GM21529 (cell line): ENCODE measurements at regions not wholly inside any gene's neighbourhood (a gene's known extent, or its start where the extent isn't known, plus 50 kb on each side); places are given as distances from the start of the nearest gene placed in this dataset.
"Not testable (repeated sequence)": the region's sequence is repeated elsewhere in the genome, so short reads cannot be mapped to it uniquely, and the experiment has no call there.

Experiments
- ATAC-seq: cut with Tn5 transposase; IDR thresholded peaks from one replicate; pipeline ENCODE4 v1.9.1; 2021; ENCODE audit not compliant: unreplicated experiment

DNA sequence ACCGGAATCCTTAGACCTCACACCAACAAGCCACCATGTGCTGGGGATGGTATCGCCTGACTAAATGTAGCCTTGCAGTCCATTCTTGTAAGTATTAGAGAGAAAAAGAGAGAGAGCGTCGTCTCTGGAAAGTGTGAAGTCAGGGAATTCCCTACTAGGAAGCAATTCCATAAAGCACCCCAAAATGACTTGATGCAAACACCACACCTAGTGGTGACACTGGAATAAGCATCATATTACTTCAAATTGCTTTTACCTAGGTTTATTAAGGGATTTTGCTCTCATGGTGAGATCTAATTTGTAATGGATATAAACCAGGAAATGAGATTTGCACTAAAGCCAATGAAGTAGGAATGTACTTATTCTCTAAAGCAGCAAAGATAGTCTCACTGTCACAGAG lies 111.4 kb upstream of the METTL9 start:
- ATAC-seq = not testable (repeated sequence)

DNA sequence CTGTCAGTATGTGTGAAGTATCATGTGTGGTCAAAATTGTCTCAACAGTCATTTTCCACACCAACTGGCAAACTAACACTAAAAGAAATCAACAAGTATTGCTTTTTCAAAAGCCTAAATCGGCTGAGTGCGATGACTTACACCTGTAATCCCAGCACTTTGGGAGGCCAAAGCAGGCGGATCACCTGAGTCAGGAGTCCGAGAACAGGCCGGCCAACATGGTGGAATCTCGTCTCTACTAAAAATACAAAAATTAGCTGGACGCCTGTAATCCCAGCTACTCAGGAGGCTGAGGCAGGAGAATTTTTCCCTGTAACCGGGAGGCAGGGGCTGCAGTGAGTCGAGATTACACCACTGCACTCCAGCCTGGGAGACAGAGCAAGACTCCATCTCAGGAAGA lies 100.3 kb upstream of the METTL9 start:
- ATAC-seq = not testable (repeated sequence)

DNA sequence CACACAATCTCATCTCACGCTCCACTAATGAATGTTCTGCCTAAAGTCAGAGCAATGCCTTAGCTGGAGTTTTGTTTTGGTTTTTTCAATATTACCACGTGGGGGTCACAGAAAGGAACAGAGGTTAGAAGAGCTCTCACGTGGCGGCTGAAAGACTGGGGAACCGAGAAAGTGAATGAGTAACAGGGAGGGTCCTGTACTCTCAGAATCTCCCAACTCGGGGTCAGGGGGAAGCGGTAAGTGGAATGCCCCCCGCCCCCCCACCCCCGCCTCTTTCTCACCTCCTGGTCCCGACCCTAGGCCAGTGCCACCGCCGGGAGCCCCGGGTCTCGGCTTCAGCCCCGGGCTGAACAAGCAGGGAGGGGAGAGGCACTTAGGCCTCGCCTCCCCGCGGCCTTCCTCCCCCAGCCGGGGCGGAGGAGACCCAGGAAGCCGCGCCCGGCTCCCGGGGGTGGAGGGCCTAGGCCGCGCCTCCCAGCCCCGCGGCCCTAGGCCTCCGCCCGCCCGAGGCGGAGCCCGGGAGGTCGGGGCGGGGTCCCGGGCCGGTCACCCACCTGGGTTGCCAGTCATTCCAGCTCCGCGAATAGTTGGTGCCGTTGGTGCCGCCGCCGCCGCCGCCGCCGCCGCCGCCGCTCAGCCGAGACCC lies 98.0 kb upstream of the METTL9 start:
- ATAC-seq = peak; percentile 56

DNA sequence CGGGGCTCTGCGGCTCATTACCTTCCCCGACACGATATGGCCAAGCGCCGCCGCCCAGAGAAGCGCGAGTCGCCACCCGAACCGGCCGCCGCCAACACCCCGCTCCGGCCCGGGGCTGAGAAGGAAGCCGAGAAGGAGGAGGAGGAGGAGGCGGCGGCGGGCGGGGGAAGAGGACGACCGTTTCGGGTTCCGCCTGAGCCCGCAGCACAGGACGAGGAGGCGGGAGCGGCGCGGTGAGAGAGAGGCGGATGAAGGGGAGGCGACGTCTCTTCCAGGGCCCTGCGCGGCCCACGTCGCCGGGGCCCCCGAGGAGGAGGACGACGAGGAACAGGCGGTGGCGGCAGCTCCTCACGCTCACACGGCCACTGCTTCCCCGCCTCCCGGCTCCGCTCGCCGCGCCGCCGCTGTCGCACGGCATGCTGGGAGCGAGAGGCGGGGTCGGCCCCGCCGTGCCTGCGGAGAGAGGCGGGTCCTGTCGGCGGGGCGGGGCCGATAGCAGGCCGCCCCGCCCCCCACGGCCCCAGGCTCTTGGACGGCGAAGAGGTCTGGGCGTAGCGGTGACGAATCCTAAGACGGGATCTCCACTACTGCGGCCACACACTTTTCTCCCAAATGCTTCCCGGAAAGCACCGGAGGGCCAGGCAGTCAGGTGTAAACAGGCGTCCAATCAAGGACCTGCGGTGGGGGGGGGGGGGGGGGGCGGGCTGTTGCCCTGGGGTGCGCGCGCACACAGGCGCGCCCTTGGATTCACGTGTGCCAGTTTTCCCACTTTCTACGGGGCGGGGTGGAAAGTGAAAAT lies 97.3 kb upstream of the METTL9 start:
- ATAC-seq = peak; percentile 63

DNA sequence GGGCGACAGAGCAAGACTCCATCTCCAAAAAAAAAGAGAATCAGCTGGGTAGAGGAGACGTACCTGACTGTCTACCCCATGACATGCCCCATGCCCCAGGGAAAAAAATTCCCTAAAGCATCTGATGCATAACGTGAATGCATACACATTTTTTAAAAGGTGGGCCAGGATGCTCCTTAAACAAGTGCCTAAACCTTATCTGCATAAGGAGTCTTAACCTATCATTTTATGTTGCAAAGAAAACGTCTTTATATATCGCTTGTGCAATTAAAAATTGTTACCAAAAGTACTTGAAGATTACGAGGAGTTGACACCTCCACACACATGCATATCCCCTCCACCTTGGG lies 95.8 kb upstream of the METTL9 start:
- ATAC-seq = not testable (repeated sequence)

DNA sequence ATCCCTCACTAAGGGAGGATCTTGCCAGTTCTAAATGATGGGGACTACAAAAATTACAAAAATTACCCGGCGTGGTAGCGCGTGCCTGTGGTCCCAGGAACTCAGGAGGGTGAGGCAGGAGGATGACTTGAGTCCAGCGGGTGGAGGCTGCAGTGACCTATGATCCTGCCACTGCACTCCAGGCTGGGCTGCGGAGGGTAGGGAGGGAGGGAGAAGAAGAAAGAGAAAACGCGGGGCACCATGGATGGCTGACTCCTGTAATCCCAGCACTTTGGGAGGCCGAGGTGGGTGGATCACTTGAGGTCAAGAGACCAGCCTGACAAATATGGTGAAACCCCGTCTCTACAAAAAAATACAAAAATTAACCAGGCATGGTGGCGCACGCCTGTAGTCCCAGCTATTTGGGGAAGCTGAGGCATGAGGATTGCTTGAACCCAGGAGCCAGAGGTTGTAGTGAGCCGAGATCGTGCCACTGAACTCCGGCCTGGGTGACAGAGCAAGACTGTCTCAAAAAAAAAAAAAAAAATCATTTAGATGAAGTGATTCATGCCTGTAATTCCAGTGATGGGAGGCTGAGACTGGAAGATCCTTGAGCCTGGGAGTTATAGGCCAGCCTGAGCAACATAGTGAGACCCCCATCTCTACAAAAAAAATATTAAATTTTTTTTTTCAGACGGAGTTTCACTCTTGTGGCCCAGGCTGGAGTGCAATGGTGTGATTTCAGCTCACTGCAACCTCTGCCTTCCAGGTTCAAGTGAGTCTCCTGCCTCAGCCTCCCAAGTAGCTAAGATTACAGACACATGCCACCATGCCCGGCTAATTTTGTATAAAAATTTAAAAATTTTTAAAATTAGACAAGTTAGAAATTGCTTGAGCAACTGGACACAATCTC lies 95.2 kb upstream of the METTL9 start:
- not testable (repeated sequence) for ATAC-seq

DNA sequence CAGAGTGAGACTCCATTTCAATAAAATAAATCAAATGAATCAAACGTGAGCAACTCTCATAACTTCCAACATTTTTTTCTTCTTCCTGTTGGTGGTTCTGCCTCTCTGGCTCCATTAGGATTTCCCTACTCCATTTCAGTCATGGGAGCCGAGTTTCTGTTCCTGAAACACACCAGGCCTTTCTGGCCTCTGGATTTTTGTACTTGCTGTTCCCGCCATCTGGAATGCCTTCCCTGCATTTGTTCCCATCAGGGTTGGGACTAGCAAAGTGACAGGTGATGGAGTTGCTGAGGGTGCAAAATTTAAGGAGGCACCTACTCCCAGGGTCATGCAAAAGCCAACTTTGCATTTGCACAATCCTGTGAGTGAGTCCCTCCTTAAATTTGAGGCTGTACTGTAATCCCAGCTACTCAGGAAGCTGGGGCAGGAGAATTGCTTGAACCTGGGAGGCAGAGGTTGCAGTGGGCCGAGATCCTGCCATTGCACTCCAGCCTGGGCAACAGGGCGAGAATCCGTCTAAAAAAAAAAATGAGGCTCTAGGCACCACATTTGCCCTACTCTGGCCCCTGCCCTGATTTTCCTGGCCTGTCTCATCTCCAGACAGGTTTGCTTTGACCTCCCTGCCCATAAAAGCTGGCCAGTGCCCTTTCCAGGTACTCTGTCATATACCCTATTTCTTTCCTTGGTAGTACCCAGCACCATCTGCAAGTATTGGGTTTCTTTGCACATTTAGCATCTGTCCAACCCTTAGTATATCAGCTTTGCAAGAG lies 93.4 kb upstream of the METTL9 start:
- not testable (repeated sequence) for ATAC-seq

DNA sequence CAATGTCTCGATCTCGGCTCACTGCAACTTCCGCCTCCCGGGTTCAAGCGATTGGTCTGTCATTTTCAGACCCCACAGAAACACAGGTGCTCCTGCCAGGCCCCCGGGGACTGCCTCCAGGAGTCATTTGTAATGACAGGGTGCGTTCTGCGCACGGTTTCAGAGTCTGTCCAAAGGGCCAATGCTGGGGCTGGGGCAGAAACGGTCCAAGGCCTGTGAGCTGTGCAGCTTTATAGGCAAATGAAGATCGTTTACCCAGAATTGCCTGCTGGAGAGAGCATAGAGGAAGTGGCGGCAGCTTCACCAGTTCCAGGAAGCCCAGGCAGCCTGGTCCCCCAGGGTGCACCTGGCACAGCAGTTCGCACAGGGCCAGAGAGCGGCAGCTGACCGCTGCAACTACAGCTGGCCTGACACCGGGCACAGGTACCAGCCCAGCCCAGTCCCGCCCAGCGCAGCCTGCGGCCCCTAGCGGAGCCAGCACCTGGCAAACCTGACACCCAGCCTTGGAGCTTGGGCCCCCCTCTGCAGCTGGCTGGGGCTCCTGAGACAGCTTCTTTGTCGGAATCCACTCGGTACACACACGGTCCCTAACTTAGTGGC lies 92.4 kb upstream of the METTL9 start:
- peak; percentile 52 for ATAC-seq

DNA sequence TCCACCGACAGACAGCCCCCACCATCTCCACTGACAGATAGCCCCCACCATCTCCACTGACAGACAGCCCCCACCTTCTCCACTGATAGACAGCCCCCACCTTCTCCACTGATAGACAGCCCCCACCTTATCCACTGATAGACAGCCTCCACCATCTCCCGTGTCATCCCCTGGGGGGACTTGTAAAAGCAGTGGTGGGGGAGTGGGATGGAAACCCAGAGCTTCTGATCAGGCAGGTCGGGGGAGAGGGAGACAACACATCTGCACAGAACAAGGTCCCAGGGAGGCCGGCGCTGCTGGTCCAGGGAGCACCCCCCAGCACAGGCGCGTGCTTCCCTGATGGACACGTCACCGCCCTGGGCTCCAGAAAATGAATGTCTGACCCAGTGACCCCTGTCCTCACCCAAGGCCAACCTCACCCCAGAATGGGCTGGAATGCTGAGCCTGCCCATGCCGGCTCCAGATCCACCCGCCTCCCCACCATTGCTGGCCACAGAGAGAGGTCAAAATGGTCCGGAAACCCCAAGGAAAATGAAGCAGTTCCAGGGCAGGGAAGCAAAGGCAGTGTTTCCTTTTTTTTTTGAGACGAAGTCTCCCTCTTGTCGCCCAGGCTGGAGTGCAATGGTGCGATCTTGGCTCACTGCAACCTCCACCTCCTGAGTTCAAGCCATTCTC lies 91.6 kb upstream of the METTL9 start:
- not testable (repeated sequence) for ATAC-seq

DNA sequence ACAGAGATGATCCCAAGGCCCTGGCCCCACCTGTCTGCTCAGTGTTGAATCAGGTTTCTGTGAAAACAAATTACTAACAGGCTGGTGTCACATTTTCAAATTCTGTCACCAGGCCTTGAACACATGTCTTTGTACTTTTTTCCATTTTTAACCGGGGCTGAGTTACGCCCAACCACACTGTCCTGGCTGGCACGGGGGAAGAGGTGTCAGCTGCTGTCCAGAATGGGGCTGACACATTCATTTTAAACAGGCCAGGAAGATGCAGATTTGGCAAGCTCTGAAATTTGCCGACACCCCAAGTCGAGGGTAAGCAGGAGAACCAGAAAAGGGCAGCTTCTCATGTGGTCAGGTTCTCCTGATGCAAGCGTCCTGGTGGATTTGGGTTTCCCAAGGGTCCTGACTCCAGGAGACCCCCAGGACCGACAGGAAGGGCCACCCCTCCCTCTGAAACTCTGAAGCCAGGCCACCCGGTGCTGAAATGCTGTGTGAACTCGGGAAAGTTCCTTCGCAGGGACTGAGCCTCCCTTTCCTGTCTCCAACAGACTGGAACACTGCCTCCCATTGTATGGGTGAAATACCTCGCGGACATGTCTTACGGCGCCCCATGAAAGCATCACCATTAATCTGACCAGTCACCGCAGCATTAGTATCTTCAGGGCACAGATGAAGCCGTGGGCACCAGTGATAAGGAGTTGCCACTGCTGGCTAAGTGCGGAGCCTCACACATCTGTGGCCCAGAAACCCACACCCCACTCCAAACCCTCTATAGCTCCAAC lies 90.5 kb upstream of the METTL9 start:
- ATAC-seq = not testable (repeated sequence)

DNA sequence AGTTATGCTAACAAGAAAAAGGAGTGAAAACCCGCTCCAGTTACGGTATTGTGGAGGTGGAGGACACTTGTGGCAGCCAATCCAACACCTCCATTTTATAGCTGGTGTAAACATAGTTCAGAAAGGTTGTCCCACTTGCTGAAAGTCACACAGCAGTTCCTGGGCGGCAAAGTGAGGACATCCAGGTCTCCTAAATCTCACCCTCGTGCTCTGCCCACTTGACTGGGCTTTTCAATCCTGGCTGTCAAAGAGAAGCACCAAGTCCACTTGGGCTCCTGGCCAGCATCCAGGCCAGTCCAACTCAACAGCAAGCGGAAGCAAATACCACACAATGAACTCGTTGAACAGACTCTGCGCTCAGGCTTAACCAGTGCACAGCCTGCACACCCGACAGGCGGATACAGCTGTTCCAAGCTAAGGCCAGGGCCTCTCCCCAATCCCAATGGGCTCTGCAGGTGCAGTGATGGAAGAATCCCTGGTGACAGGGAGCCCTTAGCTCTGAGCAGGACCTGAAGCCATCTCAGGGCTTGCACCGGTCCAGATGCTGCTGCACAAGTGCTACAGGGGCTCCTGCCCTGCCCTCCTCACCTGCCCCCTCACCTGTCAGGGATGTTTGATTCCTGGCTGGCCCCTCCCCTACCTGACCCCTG lies 89.8 kb upstream of the METTL9 start:
- ATAC-seq = not testable (repeated sequence)

DNA sequence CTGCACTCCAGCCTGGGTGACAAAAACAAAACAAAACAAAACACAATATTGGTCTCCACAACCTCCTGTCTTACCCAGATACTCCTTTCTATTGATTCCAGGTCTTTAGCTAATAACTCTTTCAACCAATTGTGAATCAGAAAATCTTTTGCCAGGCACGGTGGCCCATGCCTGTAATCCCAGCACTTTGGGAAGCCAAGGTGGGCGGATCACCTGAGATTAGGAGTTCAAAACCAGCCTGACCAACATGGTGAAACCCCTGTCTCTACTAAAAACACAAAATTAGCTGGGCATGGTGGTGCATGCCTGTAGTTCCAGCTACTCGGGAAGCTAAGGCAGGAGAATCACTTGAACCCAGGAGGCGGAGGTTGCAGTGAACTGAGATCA lies 88.5 kb upstream of the METTL9 start:
- not testable (repeated sequence) for ATAC-seq

DNA sequence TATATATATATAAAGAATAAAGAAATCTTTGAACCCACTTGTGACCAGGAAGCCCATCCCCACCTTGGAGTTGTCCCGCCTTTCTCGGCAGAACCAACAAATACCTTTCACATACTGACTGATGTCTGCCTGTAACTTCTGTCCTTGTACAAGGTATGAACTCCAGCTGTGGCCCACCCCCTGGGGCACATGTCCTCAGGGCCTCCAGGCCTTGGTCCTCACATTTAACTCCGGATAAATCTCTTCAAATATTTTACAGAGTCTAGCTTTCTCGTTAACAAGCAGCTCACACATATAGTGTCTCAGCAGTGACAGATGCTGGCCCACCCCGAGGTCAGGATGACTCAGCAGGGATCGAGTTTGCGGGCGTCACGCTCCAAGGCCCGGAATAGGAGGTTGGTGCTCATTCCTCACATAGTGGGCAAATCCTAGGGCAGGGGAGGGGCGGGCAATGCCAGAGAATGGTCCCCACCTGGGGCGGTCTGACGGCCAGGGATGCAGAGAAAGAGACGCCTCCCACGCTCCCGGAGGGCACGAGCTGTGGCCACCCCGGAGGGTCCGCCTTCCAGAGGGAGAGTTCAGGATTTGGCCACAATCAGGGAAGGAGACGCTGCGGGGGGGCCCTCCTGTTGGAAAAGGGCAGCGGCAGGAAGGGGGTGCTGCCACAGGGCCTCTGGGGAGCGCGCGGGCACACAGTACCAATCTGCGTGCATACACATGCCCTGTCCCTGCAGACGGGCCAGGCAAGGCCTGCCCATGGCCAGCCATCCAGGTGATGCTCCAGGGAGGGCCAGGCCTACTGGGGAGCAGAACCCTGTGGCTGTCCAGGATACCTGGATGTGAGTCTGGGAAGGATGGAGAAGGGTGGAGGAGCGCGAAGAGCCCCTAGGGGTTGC lies 87.8 kb upstream of the METTL9 start:
- not testable (repeated sequence) for ATAC-seq

DNA sequence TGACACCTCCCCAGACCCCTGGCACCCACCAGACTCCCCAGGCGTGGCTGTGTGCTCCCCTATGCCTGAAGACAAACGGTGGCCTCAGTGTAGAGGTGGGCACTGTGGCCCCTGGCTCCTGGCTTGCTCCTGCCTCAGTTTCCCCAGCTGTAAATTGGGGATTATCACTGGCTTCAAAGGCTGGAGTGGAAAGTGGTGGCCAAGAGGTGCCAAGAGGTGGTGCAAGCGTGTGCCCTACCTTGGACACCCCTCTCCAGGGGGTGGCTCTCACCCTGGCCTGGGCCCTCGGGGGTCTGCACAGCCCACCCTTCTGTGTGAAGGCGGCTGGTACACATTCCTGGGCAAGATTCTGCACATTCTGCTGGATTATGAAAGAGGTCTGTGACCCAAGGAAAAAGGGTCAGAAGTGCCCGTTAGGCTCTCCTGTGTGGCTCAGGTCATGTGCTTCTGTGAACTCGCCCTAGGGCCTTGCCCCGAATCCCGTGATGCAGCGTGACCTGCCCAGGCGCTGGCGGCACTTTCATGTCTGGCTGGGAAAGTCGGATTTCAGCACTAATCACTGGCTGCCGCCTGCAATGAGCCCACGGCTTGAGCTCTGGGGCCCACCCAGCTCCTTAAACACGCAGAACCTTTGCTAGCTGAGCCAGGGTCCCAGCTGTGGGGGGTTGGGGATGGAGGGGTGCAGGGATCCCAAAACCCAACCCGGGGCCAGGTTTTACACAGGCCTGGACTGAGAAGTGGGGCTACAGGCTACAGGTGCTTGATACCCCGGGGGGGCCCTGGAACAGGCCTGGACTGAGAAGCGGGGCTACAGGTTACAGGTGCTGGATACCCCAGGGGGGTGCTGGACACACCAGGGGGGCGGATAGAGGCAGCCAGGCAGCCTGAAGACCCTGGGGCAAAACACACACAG lies 86.8 kb upstream of the METTL9 start:
- ATAC-seq = not testable (repeated sequence)

DNA sequence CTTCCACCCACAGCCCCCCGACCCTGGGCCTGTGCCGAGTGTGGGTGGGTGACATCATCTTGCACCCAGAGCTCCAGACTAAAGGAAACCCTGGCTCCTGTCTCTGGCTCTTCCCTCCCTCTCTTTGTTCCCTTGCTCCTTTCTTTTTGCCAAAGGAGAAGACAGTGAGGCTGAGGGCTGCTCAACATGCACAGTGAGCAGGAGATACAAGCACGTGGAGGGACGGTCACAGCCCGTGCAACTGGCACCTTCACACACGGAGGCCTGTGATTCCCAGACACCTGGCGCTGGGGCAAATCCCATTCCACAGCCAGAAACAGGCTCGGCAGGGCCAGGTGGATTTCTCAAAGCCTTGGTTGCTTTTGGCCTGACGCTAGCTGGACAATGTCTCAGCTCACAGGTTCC lies 86.0 kb upstream of the METTL9 start:
- ATAC-seq = not testable (repeated sequence)

DNA sequence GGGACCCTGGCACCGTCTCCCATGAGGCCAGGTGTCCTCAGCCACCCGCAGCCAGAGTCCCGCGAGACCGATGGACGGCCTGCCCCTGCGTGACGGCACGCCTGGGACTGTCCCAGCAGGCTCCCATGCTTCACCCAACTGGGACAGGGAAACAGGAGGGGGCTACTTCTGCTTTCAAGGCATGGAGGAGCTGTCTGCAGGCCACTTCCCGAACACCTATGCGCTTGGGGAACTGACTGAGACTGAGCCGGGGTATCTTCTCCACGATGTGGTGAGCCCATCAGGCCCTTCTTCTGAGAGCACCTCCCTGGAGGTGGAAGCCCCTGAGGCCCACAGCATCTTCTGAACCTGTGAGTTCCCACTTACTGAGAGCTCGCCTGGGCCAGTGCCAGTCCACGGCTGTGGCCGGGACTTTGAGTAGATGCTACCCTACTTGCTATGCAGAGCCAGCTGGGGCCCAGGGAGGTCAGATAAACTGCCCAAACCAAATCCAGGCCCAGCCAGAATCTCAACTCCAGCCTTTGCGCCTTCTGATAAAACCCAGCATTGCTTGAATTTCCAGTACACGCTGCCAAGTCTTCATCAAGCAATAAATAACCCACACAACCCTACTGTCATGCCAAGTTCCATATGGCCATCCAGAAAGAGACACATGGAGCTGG lies 85.4 kb upstream of the METTL9 start:
- peak; percentile 30 for ATAC-seq
